Natural killer cell treated with Interleukin-12 subunit alpha and Interleukin-12 subunit beta and Interleukin-15 and Interleukin-18, amount 100 ng/mL, for 72 hours (primary cell): ENCODE measurements at regions not wholly inside any gene's neighbourhood (a gene's known extent, or its start where the extent isn't known, plus 50 kb on each side); places are given as distances from the start of the nearest gene placed in this dataset.

Experiments used
- ATAC-seq, 2 donors: fragments of 150-1000 bp; cut with Tn5 transposase in 1 of 2; sonication (Bioruptor Pico), chemical (Tn5 transposase) in 1 of 2; 2 replicates each; pipeline ENCODE4 v1.10.0; 2021
- DNase-seq: peaks from one replicate; pipeline ENCODE4 v3.0.0; 2022; ENCODE audit warnings: low spot score
- H3K27ac Mint-ChIP-seq, 2 donors: 1 replicate in 1 of 2; 2 replicates in 1 of 2; pipeline ENCODE4 v1.8.0; 2022; ENCODE audit warnings: mixed read lengths in 2 of 2, mild to moderate bottlenecking in 1 of 2, moderate library complexity in 1 of 2
- H3K27me3 Mint-ChIP-seq, 2 donors: 1 replicate in 1 of 2; 2 replicates in 1 of 2; pipeline ENCODE4 v1.8.0; 2022; ENCODE audit warnings: mixed read lengths in 2 of 2
- H3K36me3 Mint-ChIP-seq: one replicate; pipeline ENCODE4 v1.8.0; 2022; ENCODE audit warnings: mixed read lengths
- H3K4me1 Mint-ChIP-seq, 2 donors: 1 replicate in 1 of 2; 2 replicates in 1 of 2; pipeline ENCODE4 v1.8.0; 2022; ENCODE audit warnings: low read depth in 2 of 2, mixed read lengths in 2 of 2, mild to moderate bottlenecking in 1 of 2
- H3K4me3 Mint-ChIP-seq: one replicate; pipeline ENCODE4 v1.8.0; 2022; ENCODE audit warnings: mixed read lengths
- H3K9me3 Mint-ChIP-seq: 2 replicates; pipeline ENCODE4 v1.8.0; 2022; ENCODE audit warnings: mixed read lengths

GRCh38 chr4:157591245-157591644 lies 370.7 kb downstream of the GRIA2 start:
- Mint-ChIP-seq H3K4me3 (no peak overlapping the region), H3K4me1 (no peaks in the 10 kb centered on the region), H3K9me3 (peaks cover 10% of the 10 kb centered on the region), H3K27me3 (no peaks in the 10 kb centered on the region), H3K27ac (no peak overlapping the region), H3K36me3 (peaks cover 4% of the 10 kb centered on the region)
- ATAC-seq: no peak
- no peak for DNase-seq

GRCh38 chr4:157590679-157591078 lies 370.2 kb downstream of the GRIA2 start:
- Mint-ChIP-seq H3K27me3 (no peaks in the 10 kb centered on the region), H3K36me3 (peaks cover 4% of the 10 kb centered on the region), H3K9me3 (peaks cover 10% of the 10 kb centered on the region), H3K4me3 (no peak overlapping the region), H3K27ac (no peak overlapping the region), H3K4me1 (no peaks in the 10 kb centered on the region)
- DNase-seq (no peak), ATAC-seq (no peak)

GRCh38 chr4:157587681-157588423 lies 367.3 kb downstream of the GRIA2 start:
- Mint-ChIP-seq H3K4me1 (no peaks in the 10 kb centered on the region), H3K27ac (no peak overlapping the region), H3K36me3 (peaks cover 9% of the 10 kb centered on the region), H3K4me3 (no peak overlapping the region), H3K27me3 (no peaks in the 10 kb centered on the region), H3K9me3 (peaks cover 8% of the 10 kb centered on the region)
- ATAC-seq (no peak), DNase-seq (no peak)

GRCh38 chr4:157582141-157582540 lies 361.6 kb downstream of the GRIA2 start:
- no peak overlapping the region for H3K4me3 Mint-ChIP-seq
- H3K36me3 Mint-ChIP-seq: peaks cover 12% of the 10 kb centered on the region
- H3K4me1 Mint-ChIP-seq: no peaks in the 10 kb centered on the region
- H3K27ac Mint-ChIP-seq: no peak overlapping the region
- ATAC-seq (no peak), DNase-seq (no peak)
- no peaks in the 10 kb centered on the region for H3K27me3 Mint-ChIP-seq
- peaks cover 10% of the 10 kb centered on the region for H3K9me3 Mint-ChIP-seq

- no peak overlapping the region for H3K4me3 Mint-ChIP-seq
- ATAC-seq (no peak), DNase-seq (no peak)
- H3K9me3 Mint-ChIP-seq: peaks cover 6% of the 10 kb centered on the region
- H3K27ac Mint-ChIP-seq: no peak overlapping the region
- H3K4me1 Mint-ChIP-seq: no peaks in the 10 kb centered on the region
- peaks cover 6% of the 10 kb centered on the region for H3K36me3 Mint-ChIP-seq
- H3K27me3 Mint-ChIP-seq: no peaks in the 10 kb centered on the region
Measured at GRCh38 chr4:157576671-157577217, 356.2 kb downstream of the GRIA2 start.

GRCh38 chr4:157575339-157575738 lies 354.8 kb downstream of the GRIA2 start:
- no peaks in the 10 kb centered on the region for H3K27me3 Mint-ChIP-seq
- peaks cover 3% of the 10 kb centered on the region for H3K36me3 Mint-ChIP-seq
- H3K9me3 Mint-ChIP-seq: peaks cover 2% of the 10 kb centered on the region
- ATAC-seq (no peak), DNase-seq (no peak)
- no peaks in the 10 kb centered on the region for H3K4me1 Mint-ChIP-seq
- H3K4me3 Mint-ChIP-seq: no peak overlapping the region
- no peak overlapping the region for H3K27ac Mint-ChIP-seq

GRCh38 chr4:157574606-157575005 lies 354.1 kb downstream of the GRIA2 start:
- Mint-ChIP-seq H3K36me3 (no peaks in the 10 kb centered on the region), H3K27me3 (no peaks in the 10 kb centered on the region), H3K4me3 (no peak overlapping the region), H3K27ac (no peak overlapping the region), H3K9me3 (peaks cover 2% of the 10 kb centered on the region), H3K4me1 (no peaks in the 10 kb centered on the region)
- ATAC-seq: peak in 1 of 2 donors; percentile 24
- DNase-seq: no peak

GRCh38 chr4:157572951-157573350 lies 352.4 kb downstream of the GRIA2 start:
- H3K27me3 Mint-ChIP-seq: no peaks in the 10 kb centered on the region
- H3K36me3 Mint-ChIP-seq: no peaks in the 10 kb centered on the region
- no peaks in the 10 kb centered on the region for H3K4me1 Mint-ChIP-seq
- no peak for DNase-seq
- no peak overlapping the region for H3K4me3 Mint-ChIP-seq
- ATAC-seq: no peak
- H3K9me3 Mint-ChIP-seq: no peaks in the 10 kb centered on the region
- no peak overlapping the region for H3K27ac Mint-ChIP-seq

GRCh38 chr4:157572284-157572683 lies 351.8 kb downstream of the GRIA2 start:
- Mint-ChIP-seq H3K27ac (no peak overlapping the region), H3K9me3 (no peaks in the 10 kb centered on the region), H3K4me1 (no peaks in the 10 kb centered on the region), H3K27me3 (no peaks in the 10 kb centered on the region), H3K36me3 (no peaks in the 10 kb centered on the region), H3K4me3 (no peak overlapping the region)
- DNase-seq (no peak), ATAC-seq (no peak)

- no peaks in the 10 kb centered on the region for H3K27me3 Mint-ChIP-seq
- H3K4me3 Mint-ChIP-seq: no peak overlapping the region
- DNase-seq (no peak), ATAC-seq (no peak)
- no peak overlapping the region for H3K27ac Mint-ChIP-seq
- no peaks in the 10 kb centered on the region for H3K4me1 Mint-ChIP-seq
- H3K36me3 Mint-ChIP-seq: no peaks in the 10 kb centered on the region
- peaks cover 11% of the 10 kb centered on the region for H3K9me3 Mint-ChIP-seq
Measured at GRCh38 chr4:157564771-157565170, 344.2 kb downstream of the GRIA2 start.

GRCh38 chr4:157564218-157564617 lies 343.7 kb downstream of the GRIA2 start:
- no peak overlapping the region for H3K4me3 Mint-ChIP-seq
- no peaks in the 10 kb centered on the region for H3K4me1 Mint-ChIP-seq
- no peak for ATAC-seq
- no peak overlapping the region for H3K27ac Mint-ChIP-seq
- peaks cover 11% of the 10 kb centered on the region for H3K9me3 Mint-ChIP-seq
- no peaks in the 10 kb centered on the region for H3K27me3 Mint-ChIP-seq
- H3K36me3 Mint-ChIP-seq: no peaks in the 10 kb centered on the region
- no peak for DNase-seq

- ATAC-seq (no peak), DNase-seq (no peak)
- H3K4me3 Mint-ChIP-seq: no peak overlapping the region
- H3K27me3 Mint-ChIP-seq: no peaks in the 10 kb centered on the region
- H3K27ac Mint-ChIP-seq: no peak overlapping the region
- H3K36me3 Mint-ChIP-seq: no peaks in the 10 kb centered on the region
- H3K4me1 Mint-ChIP-seq: no peaks in the 10 kb centered on the region
- peaks cover 13% of the 10 kb centered on the region for H3K9me3 Mint-ChIP-seq
Measured at GRCh38 chr4:157558016-157558415, 337.5 kb downstream of the GRIA2 start.

- no peak overlapping the region for H3K4me3 Mint-ChIP-seq
- H3K4me1 Mint-ChIP-seq: no peaks in the 10 kb centered on the region
- no peak overlapping the region for H3K27ac Mint-ChIP-seq
- no peaks in the 10 kb centered on the region for H3K27me3 Mint-ChIP-seq
- DNase-seq (no peak), ATAC-seq (no peak)
- peaks cover 9% of the 10 kb centered on the region for H3K9me3 Mint-ChIP-seq
- peaks cover 5% of the 10 kb centered on the region for H3K36me3 Mint-ChIP-seq
Measured at GRCh38 chr4:157550028-157550427, 329.5 kb downstream of the GRIA2 start.

GRCh38 chr4:157527954-157528353 lies 307.4 kb downstream of the GRIA2 start:
- H3K27me3 Mint-ChIP-seq: no peaks in the 10 kb centered on the region
- no peak for ATAC-seq
- peaks cover 29% of the 10 kb centered on the region for H3K9me3 Mint-ChIP-seq
- H3K27ac Mint-ChIP-seq: no peak overlapping the region
- DNase-seq: no peak
- H3K4me1 Mint-ChIP-seq: no peaks in the 10 kb centered on the region
- no peak overlapping the region for H3K4me3 Mint-ChIP-seq
- H3K36me3 Mint-ChIP-seq: peaks cover 8% of the 10 kb centered on the region

GRCh38 chr4:157521906-157522305 lies 301.4 kb downstream of the GRIA2 start:
- Mint-ChIP-seq H3K27ac (no peak overlapping the region), H3K4me1 (no peaks in the 10 kb centered on the region), H3K27me3 (no peaks in the 10 kb centered on the region), H3K9me3 (peaks cover 17% of the 10 kb centered on the region), H3K4me3 (no peak overlapping the region), H3K36me3 (peaks cover 5% of the 10 kb centered on the region)
- DNase-seq: no peak
- ATAC-seq: no peak
